Activated CD4-positive, alpha-beta T cell treated with anti-CD3 and anti-CD28 coated beads, Interleukin-10, Interleukin-2, amounts not matched to agents 100 ng/mL and 50 ng/mL, durations not matched to agents 16 hours and 8 hours (primary cell): ENCODE measurements at regions not wholly inside any gene's neighbourhood (a gene's known extent, or its start where the extent isn't known, plus 50 kb on each side); places are given as distances from the start of the nearest gene placed in this dataset.
"Not testable (repeated sequence)": the region's sequence is repeated elsewhere in the genome, so short reads cannot be mapped to it uniquely, and the experiment has no call there.

ENCODE experiments used
- DNase-seq: peaks from one replicate; pipeline ENCODE4 v3.0.0-alpha.2; 2020

DNA sequence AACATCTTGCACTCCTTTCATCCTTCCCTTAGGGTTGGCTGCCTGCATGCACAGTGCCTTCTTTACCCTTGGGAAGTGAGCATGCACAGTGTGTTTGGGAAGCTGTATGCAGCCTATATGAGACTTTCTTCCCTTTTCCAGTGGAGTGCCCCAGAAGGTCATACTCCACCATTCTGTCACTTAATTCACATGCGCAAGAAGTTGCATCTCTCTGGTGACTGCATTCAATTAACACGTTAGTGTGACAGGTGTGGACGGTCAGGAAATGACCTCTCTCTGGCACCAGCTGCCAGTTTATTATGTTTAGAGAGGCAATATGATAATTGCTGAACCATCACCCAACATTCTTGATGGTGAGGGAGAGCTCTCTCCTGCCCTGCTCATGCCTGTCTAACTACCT, 770.0 kb downstream of the FLRT2 start:
- no peak for DNase-seq

DNA sequence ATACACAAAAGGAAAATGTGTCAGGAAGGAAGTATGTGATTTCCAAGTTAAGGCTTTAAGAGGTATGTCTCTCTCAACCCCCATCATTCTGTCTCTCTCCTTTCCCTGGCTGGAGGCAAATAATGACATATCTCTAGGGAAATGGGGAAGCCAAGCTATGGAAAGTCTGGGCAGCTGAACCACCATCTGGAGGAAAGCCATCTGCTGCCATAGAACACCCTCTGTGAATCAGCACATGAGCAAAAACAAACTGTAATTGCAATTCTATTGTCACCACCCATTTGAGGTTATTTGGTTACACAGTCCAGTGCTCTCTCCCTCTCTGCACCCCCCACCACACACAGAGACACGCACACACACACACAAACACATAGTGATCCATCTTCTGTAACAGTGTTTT, 766.2 kb downstream of the FLRT2 start:
- no peak for DNase-seq

DNA sequence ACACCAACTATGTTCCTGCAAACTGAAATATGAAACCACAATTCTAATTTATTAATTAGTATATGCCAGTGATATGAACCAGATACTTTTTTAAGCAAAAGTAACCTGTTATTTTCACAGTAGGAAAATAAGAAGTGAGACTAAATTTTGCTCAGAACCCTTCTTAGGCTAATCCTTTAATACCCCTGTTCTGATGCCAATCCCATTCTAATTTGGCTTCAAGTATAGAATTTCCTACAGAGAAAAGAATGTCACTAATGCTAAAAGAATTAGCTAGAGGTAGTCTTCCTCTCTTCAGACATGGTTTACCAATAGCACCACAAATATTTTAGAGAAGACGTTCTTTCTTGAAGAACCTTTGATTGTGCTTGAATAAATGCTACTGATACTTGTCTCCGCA, 758.4 kb downstream of the FLRT2 start:
- no peak for DNase-seq

DNA sequence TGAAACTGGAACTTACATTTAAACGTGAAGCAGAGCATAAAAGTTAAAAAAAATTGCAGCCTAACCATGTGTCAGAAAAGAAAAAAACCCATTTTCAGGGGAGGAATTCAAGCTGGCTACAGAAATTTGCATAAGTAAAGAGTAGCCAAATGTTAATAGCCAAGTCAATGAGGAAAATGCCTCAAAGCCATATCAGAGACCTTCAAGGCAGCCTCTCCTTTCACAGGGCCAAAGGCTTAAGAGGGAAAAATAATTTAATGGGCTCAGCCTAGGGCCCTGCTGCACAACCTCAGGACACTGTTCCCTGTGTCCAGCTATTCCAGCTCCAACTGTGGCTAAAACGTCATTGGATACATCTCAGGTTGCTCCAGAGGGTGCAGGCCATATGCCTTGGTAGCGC, 749.5 kb downstream of the FLRT2 start:
- DNase-seq, result no peak

DNA sequence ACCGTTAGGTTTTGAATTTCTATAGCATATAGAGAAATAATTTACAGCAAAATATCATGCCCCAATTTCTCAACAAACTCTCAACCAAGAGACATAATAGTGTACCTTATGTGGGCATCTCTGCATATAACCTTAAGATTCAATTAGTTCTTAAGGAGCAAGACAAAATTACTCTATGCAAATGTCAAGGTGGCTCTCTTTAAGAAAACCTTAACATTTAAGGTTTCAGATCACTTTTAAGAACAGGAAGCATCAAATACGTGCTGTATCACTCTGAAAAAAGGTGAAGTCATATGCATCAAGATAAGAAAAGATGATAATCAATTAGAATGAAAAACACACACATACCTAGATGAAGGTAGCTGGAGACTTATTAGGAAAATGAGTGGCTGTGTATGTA, 728.0 kb downstream of the FLRT2 start:
- DNase-seq, result no peak

DNA sequence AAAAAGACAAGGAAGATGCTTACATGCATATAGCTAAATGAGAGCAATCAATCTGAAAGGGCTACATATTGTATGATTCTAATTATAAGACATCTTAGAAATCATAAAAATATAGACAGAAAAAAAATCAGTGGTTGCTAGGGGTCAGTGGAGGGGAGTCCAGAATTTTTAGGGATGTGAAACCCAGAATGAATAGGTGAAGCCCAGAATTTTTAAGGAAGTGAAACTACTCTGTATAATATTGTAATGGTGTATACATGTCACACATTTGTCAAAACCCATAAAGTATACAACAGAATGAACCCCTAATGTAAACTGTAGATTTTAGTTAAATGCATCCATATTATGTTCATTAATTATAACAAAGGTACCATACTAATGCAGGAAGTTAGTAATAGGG, 713.2 kb downstream of the FLRT2 start:
- DNase-seq, result no peak

DNA sequence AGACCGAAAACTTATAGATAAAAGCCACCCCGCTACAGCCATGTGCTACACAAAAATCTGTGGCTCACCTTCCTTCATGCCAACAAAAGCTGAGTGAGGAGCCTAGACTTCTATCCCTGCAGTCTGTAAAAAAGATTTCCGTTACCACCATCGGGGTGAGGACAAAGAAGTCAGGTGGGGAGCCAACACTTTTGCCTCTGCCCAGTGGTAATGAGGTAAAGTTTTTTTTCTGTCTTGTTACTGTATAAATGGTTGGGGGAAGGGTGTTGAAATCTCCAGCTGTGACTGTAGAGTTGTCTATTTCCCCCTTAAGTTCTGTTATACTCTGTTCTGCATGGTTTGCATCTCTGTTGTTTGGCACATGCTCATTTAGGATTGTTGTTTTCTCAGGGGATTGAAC, 707.8 kb downstream of the FLRT2 start:
- DNase-seq, result no peak

DNA sequence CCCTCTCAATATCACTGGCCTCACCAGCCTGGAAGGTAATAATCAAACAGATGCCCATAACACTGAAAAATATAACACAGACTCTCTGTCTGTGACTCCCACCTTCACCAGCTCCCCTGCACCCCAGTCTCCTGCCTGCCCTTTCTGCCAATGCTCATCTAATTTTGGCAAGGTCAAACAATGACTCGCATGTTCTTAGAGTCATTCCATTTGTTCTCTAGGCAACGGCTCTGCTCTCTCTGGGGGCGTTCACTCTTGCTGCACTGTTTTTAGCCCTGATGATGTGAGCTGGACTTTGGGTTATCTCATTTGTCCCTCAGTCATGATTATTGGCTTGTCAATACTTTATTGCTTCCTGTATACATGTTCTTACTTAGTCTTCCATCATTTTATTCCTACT, 691.8 kb downstream of the FLRT2 start:
- DNase-seq, result no peak

DNA sequence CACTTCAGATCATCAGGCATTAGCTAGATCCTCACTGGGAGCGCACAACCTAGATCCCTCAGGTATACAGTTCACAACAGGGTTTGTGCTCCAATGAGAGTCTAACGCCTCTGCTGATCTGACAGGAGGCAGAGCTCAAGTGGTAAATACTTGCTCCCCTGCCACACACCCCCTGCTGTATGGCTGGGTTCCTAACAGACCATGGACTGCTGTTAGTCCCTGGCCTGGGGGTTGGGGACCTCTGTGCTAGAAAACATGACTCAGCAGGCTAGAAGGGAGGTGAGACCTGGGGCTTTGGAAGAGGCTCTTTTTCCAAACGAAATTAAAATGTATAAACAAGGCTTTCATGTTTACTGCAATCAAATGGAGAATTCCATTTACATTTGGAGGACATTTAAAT, 691.1 kb downstream of the FLRT2 start:
- no peak for DNase-seq

DNA sequence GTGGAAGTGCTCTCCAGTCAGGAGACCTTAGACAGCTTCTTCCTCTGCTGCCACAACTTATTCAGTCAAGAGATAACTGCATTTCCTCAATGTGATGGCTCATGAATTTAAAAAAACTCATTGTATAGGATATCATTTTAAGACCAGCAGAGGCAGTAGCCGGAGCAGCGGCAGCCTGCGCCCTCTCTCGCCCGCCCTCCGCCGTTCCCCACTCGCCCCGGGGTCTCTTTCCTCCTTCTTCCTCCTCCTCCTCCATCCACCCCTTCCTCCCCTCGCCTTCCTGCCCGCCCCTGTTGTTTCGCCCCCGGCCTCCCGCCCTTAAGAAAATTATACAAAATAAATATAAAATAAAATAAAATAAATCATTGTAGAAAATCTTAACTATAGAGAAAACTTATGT, 687.6 kb downstream of the FLRT2 start:
- DNase-seq, result no peak

DNA sequence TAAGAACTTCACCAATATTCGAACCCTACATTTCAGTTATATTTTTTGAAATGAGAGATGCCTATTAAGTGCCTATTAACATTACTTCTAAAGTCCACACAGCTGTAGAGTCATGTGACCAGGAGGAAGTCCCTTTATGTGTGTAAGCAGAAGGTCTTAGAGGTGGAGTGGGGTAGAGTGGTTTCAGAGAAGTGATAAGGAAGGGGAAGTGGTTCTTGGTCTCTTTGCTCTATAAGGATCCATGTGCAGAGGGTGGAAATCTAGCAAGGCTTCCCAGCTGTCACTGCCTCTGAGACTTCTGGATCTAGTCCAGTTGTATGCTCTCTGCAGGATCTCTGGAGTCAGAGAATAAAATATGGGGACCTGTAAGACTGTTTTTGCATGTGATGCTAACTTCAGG, 673.9 kb downstream of the FLRT2 start:
- DNase-seq, result no peak

DNA sequence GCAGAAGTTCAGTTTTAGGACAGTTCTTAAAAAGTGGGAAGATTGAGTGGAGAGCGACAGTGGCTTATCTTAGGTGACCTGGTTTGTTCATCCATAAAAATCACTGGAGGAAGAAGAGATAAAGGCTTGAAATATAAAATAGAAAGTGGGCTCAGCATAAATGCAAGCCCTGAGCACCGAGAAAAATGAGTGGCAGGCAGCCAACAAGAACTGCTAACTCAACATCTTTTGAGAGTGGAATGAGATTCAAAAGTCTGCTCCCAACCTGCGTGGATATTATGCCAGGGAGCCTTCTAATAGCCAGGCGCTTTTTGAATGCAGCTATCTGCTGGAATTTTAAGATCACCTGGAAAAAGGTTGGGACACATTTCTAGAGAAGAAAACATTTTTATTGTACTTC, 666.5 kb downstream of the FLRT2 start:
- no peak for DNase-seq

DNA sequence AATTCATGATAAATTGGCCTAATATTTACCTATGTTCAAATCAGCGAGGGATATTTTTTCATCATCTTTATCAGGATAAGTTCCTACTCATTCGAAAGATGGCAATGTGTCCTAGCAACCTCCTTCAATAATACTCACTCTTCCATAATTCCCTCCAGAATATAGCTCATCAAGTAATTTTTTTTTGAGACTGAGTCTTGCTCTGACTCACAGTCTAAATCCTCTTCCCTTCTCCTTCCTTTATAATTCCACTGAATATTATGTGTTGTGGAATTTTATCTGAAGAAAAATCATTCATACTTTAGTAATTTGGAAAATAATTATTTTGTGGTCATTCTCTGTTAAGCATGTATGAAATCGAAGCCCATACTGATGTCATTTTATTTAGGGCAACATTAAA, 663.8 kb downstream of the FLRT2 start:
- no peak for DNase-seq

DNA sequence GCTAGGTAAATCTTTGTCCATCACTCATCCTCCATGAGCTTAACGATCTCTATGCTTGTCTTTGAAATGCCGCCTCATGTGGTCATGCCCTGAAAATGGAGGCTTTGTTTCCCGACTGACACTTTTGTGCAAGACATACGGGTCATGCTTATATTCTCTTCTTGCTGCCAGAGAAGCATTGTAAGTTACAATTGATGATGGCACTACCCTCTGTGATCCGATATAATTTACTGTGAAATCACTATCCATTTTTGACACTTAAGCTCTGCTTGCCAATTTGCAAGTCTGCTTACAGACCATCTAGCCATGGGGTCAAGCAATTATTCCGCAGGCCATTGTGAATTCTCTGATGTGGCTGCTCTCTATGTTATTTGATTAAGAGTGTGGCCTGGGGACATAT, 650.0 kb downstream of the FLRT2 start:
- no peak for DNase-seq

DNA sequence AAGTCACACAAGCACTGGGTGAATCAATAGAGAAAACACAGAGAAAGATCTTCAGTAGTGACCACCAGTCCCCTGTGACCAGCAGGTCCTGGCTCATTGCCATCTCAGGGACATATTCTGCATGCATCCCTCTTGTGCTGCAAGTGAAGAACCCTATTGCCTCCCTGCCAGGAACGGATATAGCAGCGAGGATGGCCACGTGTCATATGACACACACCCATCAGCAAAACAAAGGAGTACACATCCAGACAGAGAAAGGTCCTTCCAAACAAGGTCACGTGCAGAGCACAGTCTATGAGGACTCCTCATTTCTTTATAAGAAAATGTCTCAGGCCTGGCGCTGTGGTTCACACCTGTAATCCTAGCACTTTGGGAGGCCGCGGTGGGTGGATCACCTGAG, 638.4 kb downstream of the FLRT2 start:
- DNase-seq, result no peak

DNA sequence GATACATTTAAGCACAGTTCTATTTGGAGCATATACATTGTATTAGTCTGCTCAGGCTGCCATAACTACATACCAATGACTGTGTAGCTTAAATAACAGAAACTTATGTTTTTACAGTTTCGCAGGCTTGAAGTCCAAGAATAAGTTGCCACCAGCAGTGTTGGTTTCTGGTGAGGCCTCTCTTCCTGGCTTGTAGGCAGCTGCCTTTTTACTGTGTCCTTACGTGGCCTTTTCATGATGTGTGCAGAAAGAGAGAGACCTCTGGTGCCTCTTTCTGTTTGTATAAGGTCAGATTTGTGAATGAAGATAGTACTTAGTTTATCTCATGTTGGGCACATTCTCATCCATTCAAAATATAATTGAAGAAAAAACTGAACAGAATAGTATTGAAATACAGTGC, 636.6 kb downstream of the FLRT2 start:
- DNase-seq, result no peak

DNA sequence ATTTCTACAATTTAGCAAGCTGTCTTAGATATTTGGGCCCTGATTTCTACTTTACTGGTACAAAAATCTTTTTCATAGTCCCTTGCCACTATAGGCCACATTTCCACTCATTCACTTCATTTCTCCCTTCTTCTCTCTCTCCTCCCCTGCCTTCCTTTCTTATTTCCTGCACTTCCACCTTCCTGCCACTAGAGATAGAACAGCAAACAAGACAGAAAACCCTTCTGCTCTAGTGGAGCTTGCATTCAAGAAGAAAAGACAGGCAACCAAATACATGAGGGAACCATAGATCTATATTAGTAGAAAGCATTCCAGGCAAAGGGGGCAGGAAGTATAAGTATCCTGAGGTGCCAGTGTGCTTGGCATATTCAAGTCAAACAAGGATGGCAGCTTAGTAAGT, 623.5 kb downstream of the FLRT2 start:
- no peak for DNase-seq

DNA sequence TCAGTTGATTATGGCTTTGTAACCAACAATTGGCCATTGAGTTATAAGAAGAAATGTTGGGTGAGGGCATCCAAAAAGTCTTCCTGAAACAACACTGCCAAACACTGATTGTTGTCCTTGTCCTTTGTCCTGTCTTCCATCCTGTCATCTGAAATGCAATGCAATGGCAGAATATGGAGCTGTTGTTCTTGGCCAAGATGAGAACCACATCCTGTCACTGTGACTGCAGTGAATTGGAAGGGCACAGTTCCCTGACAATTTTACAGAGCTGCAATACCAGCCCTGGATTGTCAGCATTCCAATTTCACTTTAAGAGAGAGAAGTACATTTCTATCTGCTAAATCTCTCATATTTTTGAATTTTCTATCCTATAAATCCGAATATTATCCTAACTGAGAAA, 613.3 kb downstream of the FLRT2 start:
- no peak for DNase-seq

DNA sequence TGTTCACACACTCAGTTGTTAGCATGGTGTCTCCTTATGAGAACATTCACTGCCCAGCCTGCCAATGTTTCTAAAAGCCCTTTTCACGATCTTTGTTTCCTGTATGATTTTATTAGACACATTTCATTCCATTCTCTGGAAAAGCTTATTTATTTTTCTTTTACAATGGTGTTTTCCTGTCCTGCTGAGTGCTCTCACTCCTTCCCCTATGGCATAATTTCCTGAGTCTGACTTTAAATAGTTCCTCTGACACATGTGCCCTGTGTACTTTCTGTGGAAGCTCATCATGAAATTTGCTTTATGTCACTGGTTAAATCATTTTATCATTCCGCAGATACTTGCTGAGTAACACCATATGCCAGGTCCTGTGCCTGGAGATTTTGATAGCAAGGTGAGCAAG, 612.0 kb downstream of the FLRT2 start:
- DNase-seq, result no peak

DNA sequence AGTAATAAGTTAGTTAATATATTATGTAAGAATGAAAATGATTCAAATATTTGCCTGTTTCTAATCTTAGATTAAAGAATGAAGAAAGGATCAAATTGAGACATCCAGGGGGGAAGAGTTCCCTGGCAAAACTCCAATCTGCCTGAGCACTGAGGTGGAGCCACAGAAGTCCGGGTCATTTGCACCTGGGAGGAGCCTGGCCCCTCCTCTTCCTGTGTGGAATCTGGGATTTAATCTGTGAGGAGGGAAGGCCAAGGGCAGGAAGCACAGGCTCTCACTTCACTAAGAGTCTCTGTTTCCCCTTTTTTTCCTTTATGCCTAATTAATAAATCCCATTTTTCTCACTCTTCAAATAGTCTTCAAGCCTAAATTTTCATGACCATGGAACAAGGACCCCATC, 599.5 kb downstream of the FLRT2 start:
- DNase-seq, result no peak

DNA sequence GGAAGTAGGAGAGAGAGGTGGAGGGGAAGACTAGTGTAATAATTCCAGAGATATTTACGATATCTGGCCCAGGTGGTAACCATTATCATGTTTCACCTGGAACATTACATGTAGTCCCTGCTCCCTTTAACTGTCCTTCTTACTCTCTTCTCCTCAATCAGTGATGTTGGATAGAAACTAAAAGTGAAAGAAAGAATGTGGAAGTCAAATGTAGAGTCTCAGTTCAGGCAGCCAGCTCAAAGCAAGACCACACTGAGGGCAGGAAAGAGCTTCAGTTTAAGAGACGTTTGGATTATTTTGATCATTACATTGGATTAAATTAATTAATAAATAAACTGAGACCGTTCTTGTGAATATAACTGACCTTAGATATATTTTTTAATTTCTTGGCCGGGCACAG, 594.4 kb downstream of the FLRT2 start:
- peak; percentile 39 for DNase-seq

DNA sequence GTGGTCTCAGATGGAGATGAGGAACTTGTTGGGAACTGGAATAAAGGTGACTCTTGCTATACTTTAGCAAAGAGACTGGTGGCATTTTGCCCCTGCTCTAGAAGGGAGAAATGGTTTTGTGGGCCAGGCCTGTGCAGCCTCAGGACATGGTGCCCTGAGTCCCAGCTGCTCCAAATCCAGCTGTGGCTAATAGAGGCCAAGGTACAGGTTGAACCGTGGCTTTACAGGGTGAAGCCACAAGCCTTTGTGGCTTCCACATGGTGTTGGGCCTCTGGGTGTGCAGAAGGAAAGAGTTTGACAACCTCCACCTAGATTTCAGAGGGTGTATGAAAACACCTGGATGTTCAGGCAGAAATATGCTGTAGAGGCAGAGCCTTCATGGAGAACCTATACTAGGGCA, 586.0 kb downstream of the FLRT2 start:
- no peak for DNase-seq

DNA sequence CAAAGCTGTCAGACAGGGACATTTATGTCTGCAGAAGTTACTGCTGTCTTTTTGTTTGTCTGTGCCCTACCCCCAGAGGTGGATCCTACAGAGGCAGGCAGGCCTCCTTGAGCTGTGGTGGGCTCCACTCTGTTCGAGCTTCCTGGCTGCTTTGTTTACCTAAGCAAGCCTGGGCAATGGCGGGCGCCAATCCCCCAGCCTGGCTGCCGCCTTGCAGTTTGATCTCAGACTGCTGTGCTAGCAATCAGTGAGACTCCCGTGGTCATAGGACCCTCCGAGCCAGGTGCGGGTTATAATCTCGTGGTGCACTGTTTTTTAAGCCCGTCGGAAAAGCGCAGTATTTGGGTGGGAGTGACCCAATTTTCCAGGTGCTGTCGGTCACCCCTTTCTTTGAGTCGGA, 580.9 kb downstream of the FLRT2 start:
- DNase-seq, result not testable (repeated sequence)

DNA sequence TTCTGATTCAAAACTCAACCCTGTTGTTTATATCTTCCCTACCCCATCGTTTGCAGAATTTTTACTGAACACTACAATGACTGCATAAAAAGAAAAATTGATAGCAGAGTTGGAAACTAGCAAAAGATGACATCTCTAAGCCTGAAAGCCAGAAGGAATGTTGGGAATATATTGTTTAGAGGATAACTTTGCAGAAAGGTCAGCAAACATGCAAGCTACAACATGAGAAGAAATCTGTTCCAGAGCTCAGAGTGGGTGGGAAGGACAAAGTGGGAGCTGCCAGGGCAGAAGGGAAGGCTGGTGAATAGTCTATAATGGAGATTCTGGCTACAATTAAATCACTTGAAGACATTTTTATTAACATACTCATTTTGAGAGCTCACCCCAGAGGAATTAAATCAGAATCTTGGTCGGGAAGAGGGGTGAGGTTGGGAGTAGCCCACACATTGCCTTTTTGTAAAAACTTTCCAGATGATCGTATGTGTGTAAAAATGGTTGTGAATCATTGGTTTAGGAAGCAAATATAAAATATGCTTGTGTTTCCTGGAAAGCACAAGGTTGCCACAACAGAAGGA, 574.8 kb downstream of the FLRT2 start:
- no peak for DNase-seq

DNA sequence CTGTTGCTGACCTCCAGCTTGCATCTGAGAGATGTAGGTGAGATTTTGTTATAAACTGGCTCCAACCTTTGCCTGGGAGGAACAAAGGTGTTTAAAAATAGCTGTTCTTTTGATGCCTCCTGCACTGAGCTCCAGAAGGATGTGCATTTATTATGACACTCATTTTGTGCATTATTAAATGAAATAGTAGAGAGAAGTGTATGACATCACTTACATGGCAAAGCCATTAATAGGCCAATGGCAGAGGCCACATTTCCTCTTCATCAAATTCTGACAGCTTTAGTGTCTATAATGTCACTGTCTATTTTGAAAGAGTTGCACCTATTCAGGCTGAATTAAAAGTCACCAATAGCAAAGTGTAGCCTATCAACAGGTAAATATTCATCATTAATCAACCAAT, 564.6 kb downstream of the FLRT2 start:
- DNase-seq, result no peak

DNA sequence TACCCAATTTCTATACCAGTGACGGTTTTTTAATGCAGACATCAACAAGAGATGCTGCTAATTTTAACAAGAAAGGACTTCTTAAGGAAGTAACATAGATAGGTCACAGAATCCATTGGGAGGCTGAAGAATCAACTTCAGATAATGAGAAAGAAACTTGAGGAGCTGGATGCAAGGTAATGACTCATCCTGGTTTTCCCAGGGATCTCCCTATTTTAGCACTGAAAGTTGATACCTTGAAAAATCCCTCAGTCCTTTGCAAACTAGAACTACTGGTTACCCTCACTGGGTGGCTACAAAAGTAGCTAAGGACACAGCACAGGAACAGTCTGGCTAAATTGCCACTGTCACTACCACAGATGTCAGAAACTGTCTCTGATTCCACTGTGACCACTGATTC, 561.9 kb downstream of the FLRT2 start:
- no peak for DNase-seq
